NCI-H1417 treated with DMSO at 0.1 percent for 48 hours (cell line): ENCODE measurements at regions not wholly inside any gene's neighbourhood (a gene's known extent, or its start where the extent isn't known, plus 50 kb on each side); places are given as distances from the start of the nearest gene placed in this dataset.

Experiments
- DNase-seq: peaks from one replicate; lab custom pipeline; 2025; lab: John Stamatoyannopoulos, UW

- DNase-seq: no peak
These were observed 173.7 kb upstream of the FAT4 start for GRCh38 chr4:125140966-125141495.

- no peak for DNase-seq
These were observed 179.1 kb upstream of the FAT4 start for GRCh38 chr4:125135652-125136051.

GRCh38 chr4:125132729-125133128 is 182.0 kb upstream of the FAT4 start:
- no peak for DNase-seq

- no peak for DNase-seq
These were observed 182.7 kb upstream of the FAT4 start for GRCh38 chr4:125131891-125132680.

- DNase-seq: no peak
These were observed 189.5 kb upstream of the FAT4 start for GRCh38 chr4:125125276-125125675.

GRCh38 chr4:125123570-125124109 is 191.1 kb upstream of the FAT4 start:
- DNase-seq: no peak

GRCh38 chr4:125121581-125121980 is 193.2 kb upstream of the FAT4 start:
- DNase-seq: no peak

- no peak for DNase-seq
These were observed 198.3 kb upstream of the FAT4 start for GRCh38 chr4:125116431-125116830.

GRCh38 chr4:125115941-125116340 is 198.8 kb upstream of the FAT4 start:
- DNase-seq: no peak

GRCh38 chr4:125115476-125115875 is 199.3 kb upstream of the FAT4 start:
- no peak for DNase-seq

- no peak for DNase-seq
These were observed 202.2 kb upstream of the FAT4 start for GRCh38 chr4:125112536-125112935.

- no peak for DNase-seq
These were observed 203.4 kb upstream of the FAT4 start for GRCh38 chr4:125111323-125111722.

- DNase-seq: no peak
These were observed 209.2 kb upstream of the FAT4 start for GRCh38 chr4:125105561-125105960.

GRCh38 chr4:125104616-125105015 is 210.1 kb upstream of the FAT4 start:
- no peak for DNase-seq

- no peak for DNase-seq
These were observed 213.0 kb upstream of the FAT4 start for GRCh38 chr4:125101719-125102118.

- DNase-seq: no peak
These were observed 217.0 kb upstream of the FAT4 start for GRCh38 chr4:125097729-125098128.

- no peak for DNase-seq
These were observed 218.1 kb upstream of the FAT4 start for GRCh38 chr4:125096662-125097061.

GRCh38 chr4:125091541-125091940 is 223.2 kb upstream of the FAT4 start:
- no peak for DNase-seq

GRCh38 chr4:125091101-125091500 is 223.7 kb upstream of the FAT4 start:
- no peak for DNase-seq

- DNase-seq: no peak
These were observed 230.1 kb upstream of the FAT4 start for GRCh38 chr4:125084608-125085007.

GRCh38 chr4:125082729-125083417 is 231.9 kb upstream of the FAT4 start:
- DNase-seq: no peak

GRCh38 chr4:125072269-125072668 is 242.5 kb upstream of the FAT4 start:
- no peak for DNase-seq

- DNase-seq: peak; percentile 36
These were observed 243.9 kb upstream of the FAT4 start for GRCh38 chr4:125070861-125071260.
